ENCODE measurements at regions not wholly inside any gene's neighbourhood (a gene's known extent, or its start where the extent isn't known, plus 50 kb on each side); places are given as distances from the start of the nearest gene placed in this dataset.
A peak's percentile ranks its signal among the peaks of the same experiment; 100 is the strongest.
"Not testable (repeated sequence)": the region's sequence is repeated elsewhere in the genome, so short reads cannot be mapped to it uniquely, and the experiment has no call there.

DNA sequence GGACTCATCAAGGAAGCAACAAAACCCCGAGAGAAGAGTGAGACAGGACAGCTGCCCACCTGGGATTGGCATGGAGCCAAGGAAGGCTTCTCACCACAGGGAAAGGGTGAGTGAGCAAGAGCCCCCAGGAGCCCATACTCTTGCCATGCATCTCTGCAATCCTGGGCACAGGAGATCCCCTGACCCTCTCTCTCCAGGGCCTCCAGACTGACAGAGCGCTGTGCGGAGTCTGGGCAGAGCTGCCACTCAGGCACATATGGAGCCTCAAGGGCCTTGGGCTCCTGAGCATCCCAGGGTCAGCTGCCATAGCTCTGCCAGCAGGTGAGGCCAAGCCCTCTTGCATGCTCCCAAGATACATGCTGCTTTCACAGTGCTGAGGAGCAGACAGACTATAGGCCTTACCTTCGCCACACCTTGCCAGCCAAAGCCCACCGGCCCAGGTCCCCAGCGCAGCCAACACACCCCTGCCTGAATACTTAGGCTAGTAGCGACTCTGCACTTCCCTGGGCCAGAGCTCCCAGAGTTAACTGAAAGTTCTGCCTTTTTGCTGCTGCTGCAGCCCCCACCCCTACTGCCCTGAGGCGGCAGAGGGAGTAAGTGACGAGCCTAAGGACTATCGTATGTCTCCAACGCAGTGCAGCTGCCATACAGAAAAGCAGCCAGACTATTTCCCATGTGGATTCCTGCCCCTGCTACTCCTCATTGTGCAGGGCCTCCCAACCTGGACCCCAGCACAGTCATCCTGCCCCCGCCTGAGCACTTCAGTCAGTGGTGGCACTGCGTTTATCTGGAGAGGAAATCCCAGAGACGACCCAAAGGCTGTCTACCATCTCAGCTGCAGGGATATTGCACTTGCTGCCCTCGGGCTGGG is 251.6 kb downstream of the SPATA31A6 start:
- DNase-seq (ENCODE audit: low spot score): not testable (repeated sequence)

DNA sequence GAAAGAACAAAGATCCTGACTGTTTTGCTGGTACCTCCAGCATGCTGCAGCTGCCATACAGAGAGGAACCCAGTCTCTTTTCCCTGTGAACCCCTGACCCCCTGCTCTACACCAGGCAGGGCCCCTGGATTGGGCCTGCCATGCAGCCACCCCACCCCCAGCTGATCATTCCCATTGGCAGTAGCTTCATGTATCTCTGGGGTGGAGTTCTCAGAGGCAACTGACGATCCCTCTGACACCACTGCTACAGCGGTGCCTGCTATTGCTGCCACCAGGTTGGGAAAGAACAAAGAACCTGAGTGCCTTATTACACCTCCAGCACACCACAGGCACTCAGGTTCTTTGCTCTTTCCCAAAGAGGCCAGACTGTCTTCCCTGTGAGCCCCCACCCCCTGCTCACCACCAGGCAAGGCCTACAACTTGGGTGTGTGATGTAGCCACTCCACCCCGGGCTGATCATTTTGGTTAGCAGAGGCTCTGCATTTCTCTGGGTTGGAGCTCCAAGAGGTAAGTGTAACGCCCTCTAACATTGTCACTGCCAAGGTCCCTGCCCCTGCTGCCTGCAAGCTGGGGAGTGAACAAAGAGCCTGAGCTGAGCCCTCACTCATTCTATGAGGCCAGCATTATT is 252.4 kb downstream of the SPATA31A6 start:
- not testable (repeated sequence) for DNase-seq (ENCODE audit: low spot score)

DNA sequence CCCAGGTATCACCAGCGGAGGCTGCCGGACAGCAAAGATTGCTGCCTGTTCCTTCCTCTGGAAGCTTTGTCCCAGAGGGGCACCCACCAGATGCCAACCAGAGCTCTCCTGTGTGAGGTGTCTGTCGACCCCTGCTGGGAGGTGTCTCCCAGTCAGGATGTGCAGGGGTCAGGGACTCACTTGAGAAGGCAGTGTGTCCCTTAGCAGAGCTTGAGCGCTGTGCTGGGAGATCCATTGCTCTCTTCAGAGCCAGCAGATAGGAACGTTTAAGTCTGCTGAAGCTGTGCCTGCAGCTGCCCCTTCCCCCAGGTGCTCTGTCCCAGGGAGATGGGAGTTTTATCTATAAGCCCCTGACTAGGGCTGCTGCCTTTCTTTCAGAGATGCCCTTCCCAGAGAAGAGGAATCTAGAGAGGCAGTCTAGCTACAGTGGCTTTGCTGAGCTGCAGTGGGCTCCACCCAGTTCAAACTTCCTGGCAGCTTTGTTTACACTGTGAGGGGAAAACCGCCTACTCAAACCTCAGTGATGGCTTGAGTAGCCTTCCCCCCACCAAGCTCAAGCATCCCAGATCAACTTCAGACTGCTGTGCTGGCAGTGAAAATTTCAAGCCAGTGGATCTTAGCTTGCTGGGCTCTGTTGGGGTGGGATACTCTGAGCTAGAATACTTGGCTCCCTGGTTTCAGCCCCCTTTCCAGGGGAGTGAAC is 253.7 kb downstream of the SPATA31A6 start:
- not testable (repeated sequence) for DNase-seq (ENCODE audit: low spot score)

DNA sequence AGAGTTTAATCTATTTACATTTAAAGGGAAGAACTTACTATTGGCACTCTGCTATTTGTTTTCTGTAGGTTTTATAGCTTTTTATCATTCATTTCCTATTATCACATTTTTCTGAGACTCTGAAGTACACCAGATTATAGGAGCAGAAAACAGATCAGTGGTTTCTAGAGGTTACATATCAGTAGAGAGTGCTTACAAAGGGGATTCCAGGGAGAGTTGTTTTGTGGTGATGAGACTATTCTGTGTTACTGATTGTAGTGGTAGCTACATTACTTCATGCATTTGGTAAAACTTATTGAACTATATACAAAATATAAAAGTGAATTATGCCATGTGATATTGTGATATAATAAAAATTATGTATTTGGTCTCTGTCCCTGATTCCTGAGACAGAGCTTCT is 259.2 kb downstream of the SPATA31A6 start:
- DNase-seq (ENCODE audit: low spot score): not testable (repeated sequence)

DNA sequence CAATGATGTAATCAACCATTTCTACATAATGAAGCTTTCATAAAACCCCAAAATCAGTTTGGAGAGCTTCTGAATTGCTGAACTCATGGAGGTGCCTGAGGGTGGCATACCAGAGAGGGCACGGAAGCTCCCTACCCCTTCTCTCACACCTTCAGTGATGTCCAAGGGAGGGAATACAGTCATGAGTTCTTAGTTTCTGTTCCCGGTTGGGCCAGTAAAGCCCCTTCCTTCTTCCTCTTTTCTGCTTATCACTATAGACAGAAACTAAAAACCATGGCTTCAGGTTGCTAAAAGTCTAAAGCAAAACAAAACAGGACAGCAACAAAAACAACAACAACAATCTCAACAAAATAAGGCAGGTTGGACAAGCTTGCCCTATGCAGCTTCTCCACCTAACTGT is 260.0 kb downstream of the SPATA31A6 start:
- DNase-seq (ENCODE audit: low spot score): not testable (repeated sequence)

DNA sequence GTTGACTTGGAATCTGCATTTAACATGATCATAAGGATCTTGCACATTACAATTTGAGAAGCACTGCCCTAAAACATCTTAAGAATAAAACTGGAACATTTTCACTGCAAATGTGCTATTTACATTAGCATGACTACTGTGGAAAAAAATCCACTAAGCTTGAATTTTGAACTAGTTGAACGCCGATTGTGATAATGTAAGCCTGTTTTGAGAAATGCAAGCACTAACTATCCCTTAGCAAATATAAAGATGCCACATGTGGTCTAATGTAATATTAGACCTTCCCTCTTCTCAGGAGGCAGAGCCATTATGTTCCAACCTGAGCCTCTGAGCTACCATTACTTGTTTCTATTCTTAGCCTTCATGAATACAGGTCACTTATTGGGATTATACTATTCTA is 278.0 kb downstream of the SPATA31A6 start:
- DNase-seq (ENCODE audit: low spot score): not testable (repeated sequence)

DNA sequence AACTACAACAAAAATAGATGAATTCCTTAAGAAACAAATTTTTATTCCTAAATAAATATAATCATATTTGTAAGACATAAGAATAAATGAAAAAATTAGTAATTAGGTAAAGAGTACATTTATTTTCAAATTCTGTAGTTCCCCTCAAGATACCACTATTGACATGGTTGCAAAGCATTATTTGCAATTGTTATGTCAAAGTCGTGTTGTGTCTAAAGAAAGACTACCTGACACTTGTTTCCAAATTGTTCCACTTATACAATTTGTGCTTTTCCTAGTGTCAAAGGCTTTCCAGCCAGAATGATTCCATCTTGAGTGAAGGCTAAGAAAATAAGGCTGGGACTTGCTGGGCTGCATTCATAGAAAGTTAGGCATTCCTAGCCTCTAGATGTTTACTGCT is 278.4 kb downstream of the SPATA31A6 start:
- not testable (repeated sequence) for DNase-seq (ENCODE audit: low spot score)

DNA sequence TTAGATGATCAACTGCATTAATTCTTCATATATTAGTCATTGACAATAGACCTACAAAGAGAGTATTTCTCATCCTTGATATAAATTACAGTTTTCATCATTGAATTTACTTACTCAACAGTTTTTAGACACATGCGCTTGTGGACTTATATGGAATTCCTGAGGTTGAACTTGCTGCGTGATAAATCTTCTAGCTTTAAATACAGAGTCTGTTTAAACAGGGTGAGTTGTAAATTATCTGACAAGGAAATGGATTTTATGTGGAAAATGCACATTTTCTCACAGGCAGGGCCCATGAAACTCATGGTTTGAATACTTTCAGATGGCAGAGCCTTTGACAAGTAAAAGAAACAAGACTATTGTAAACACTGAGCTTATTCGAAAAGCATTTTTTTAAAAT is 280.5 kb downstream of the SPATA31A6 start:
- DNase-seq (ENCODE audit: low spot score): not testable (repeated sequence)

DNA sequence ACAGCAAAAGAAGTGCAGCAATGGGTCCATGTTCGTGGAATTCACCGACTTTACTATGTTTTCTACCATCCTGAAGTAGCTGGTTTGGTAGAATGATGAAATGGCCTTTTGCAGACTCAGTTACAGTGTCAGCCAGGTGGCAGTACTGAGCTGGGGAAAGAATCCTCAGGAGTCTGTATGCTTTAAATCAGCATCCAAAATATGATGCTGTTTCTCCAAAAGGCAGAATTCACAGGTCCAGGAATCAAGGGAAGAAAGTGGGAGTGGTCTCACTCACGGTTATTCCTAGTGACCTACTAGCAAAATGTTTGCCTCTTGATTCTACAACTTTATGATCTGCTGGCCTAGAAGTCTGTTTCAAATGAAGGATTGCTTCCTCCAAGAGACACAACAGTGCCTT is 287.1 kb downstream of the SPATA31A6 start:
- DNase-seq (ENCODE audit: low spot score): peak; percentile 2

DNA sequence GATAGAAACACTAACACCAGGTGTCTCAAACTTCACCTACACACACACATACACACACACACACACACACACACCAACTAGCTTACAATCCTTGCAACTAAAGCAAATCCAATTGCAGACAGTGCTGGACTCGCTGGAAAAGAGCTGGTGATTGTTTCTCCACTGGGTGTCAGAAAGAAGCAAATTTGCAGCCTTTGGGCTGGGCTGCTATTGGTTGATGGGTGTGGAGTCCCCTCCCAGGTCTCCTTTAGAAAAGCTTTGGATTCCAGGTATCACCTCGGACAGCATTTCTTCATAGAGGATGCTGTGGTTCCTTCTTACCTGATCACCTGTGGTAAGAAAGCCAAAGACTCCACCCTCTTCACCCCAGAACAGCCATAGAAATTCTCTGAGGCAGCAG is 307.5 kb downstream of the SPATA31A6 start:
- DNase-seq (ENCODE audit: low spot score): not testable (repeated sequence)

DNA sequence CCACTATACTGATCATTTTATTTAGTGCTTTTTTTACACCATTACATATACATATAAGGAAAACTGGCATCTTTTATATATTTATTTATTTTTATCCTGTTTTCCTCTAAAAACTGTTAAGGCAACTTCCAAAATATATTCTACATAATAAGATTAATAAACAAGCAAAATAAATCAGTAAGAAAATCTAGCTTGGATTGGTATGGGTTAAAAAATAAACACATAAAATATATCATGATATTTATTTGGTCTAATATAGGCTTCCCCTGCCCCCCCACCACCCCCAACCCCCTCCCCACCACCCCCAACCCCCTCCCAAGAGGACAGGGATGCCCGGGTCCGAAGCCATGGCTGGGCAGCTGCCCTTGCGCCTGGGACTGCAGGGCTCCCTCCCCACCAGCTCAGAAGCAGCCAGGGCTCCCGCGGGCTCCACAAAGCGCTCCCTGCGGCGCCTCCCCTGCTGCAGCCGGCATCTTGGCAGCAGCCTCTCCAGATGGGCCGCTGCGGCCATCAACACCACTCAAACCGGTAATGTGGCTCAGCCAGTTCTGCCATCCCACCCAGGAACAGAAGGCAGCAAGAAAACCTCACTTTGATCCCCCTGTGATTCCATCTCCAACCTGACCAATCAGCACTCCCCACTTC is 319.3 kb downstream of the SPATA31A6 start:
- not testable (repeated sequence) for DNase-seq (ENCODE audit: low spot score)

DNA sequence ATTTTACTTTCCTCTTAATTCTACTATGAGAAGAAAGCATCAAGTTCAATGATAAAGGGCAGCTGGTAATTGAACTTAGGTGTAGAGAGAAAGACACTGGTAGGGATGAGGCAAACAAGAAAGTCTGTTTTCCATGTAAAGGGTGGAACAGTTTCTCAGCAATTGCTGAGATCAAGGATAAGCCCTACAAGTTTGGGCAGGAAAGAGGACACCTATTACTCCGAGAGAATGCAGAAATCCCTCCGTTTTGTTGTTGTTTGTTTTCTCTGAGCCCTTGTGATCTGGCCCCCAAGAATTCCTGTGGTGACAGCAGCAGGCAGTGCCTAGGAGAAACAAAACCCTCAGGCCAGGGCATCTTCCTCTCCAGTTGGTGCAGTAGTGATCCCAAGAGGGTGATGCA is 324.7 kb downstream of the SPATA31A6 start:
- DNase-seq (ENCODE audit: low spot score): not testable (repeated sequence)

DNA sequence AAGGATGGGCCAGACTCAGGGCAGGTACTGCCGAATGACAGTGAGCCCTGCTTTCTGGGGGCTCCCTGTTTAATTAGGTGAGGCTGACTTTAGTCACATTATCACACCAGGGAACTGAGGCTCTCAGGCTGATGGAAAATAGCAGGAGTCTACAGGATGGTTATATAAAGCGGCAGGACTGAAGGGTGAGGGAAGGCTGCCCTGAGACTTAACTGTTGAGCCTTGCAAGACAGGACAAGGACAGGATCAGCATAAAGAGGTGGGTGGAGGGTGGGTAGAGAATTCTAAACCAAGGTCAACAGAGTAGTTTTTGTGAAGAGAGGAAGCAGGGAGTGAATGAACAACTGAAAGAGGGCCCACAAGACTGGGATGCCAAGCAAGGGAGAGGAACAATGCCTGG is 330.1 kb downstream of the SPATA31A6 start:
- not testable (repeated sequence) for DNase-seq (ENCODE audit: low spot score)

DNA sequence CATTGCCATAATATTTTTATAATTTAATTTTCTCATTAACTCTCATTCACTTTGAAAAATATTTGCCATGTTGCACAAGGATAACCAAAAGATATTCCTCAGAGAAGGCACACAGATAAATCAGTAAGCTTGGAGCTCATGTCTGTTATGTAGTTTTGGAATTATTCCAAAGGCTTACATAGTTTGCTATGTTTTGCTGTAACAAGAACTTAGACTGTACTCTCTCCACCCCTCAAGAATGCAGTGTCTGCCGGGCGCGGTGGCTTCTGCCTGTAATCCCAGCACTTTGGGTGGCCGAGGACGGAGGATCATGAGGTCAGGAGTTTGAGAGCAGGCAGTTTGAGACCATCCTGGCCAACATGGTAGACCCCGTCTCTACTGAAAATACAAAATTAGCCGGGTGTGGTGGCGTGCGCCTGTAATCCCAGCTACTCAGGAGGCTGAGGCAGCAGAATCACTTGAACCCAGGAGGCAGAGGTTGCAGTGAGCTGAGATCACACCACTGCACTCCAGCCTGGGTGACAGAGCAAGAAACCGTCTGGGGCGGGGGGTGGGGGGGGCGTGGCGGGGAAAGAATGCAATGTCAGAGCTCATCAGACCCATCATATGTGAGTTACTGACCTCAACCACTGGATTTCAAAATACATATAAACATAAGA is 351.0 kb downstream of the SPATA31A6 start:
- DNase-seq (ENCODE audit: low spot score): not testable (repeated sequence)

DNA sequence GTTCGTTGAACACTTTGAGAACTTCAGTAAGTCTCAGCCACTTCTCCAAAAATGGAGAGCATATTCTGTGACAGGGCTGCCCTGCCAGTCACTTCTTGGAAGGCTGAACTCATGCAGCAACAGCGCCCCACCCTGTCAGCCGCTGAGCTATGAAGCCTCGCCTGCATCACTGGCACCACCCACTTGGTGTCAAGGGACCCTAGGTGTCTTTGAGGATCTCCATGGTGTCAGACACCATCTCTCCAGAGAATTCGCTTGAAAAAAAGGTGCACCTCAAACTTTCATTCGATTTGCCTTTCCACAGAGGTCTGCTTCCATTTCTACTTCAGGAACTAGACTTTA is 351.5 kb downstream of the SPATA31A6 start:
- DNase-seq (ENCODE audit: low spot score): peak; percentile 8

DNA sequence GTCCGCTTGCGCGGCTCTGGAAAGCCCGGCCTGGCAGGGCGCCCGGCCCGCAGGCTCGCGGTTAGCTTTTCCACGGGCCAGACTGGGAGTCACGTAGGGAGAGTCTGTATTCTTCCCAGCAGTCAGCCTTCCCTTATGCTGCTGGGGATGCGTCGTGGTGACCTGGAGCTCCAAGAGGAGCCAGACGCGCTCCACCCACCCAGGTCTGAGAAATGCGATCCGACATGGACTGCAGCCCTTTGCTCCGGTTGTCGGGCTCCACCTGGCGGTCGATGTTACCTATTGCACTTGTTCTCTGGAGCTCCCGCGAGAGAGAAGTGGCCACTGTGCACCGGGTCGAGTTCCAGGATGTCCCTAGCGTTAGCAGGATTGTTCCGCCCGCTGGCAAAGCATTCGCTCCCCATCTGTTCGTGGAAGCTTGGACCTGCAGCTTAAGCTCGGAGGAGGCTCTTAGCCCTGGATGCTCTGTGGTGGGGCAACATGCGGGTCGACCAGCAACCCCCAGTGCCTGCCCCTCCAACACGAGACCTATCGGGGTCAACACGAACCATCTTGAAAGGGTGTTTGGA is 367.4 kb downstream of the SPATA31A6 start:
- not testable (repeated sequence) for DNase-seq (ENCODE audit: low spot score)

DNA sequence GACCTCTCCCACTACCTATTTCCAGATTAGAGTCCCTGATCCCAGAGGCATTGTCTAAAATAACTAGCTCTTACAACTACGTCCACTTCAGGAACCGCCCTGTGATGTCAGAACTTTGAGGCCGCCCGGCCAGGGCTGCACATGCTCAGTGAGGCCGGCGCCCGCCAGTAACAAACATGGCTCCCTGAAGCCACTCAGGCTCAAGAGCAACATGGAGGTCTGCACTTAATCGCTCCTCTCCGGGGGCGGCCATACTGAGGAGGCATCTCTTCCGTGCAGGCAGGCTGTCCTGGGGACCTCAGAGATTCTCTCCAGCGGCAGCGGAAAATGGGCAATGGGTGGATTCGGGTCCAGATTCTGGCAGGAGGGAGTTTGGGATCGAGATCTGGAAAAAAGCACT is 385.1 kb downstream of the SPATA31A6 start:
- DNase-seq (ENCODE audit: low spot score): not testable (repeated sequence)

DNA sequence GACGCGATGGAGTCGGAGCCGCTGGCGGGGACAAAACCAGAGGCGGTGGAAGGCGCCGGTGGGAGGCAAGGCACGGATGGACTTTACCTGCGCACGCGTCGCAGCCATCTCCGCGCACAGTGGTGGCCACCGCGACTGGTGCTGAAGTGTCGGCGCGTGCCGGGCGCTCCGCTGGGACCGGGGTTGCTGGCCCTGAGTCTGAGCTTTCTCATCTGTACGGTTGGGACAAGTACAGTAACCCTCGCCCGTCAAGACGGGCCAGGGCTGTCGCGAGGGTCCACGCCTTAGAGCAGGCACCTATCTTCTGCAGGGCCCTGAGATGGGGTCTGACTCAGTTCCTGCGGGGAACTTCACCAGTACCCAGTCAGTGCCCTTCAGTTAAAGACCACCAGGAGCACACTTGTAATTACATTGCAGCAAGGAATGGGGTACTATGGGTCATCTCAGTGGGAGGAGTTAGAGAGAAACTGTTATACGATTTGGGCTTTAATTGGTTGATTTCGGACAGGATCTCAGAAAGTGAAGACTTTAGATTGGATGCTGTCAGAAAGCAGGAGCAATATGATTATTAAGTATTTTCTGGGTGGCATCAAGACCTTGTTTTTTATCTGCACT is 385.6 kb downstream of the SPATA31A6 start:
- DNase-seq (ENCODE audit: low spot score): not testable (repeated sequence)

DNA sequence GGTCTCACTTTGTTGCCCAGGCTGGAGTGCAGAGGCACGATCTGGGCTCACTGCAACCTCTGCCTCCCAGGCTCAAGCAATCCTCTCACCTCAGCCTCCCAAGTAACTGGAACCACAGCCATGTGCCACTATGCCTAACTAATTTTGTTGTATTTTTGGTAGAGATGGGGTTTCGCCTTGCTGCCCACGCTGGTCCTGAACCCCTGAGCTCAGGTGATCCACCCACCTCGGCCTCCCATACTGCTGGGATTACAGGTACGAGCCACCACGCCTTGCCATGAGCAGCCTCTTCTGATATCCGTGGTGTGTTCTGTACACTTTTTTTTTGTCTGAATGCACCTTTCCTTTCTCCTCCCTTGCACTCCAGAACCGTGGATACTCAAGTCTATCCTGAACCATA is 394.4 kb downstream of the SPATA31A6 start:
- DNase-seq (ENCODE audit: low spot score): not testable (repeated sequence)

Measured in HT-29 (cell line).